H54 (cell line): ENCODE measurements at regions not wholly inside any gene's neighbourhood (a gene's known extent, or its start where the extent isn't known, plus 50 kb on each side); places are given as distances from the start of the nearest gene placed in this dataset.

Source experiments
- DNase-seq: peaks from one replicate; pipeline ENCODE4 v3.0.0; 2011; ENCODE audit warnings: low spot score, mixed read lengths; ENCODE audit not compliant: insufficient read length
- FAIRE-seq: peaks from 3 replicates; lab custom pipeline; 2011; peaks lifted over from hg19 to GRCh38; lab: Jason Lieb, UNC
- POLR2A ChIP-seq: IDR thresholded peaks from 2 replicates; pipeline ENCODE4 v1.6.1; 2011; ENCODE audit warnings: low read depth, mild to moderate bottlenecking, low read length

DNA sequence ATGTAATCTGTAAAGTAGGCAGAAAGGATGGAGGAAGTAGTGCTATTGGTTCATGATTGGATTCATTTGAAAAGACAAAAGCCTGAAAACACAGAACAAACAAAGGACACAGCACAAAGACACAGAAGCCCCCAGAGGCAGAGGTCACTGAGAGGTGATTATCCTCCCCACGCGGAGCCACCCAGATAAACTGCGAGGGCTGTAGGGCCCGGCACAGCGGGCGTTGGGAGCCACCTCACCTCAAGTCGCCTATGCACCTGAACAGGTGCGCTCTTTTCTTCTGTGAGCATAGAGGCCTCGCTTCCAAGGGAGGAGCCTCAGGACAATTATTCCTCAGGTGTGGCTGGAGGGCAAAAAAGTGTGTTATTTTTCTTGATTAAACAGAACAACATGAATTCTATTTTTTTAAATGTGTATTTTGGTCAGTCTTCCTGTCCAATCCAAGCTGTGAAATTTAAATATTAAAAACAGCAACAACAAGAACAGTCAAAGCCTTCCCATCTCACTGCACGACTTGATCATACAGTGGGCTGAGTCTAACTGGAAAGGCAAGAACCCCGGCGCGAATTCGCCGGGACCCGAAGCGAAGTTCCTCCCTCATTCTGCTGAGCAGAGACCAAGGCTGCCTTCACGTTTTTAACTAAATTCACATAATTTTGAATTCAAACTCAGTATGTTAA is 205.3 kb downstream of the THBS2 start:
- DNase-seq (no peak), FAIRE-seq (no peak)
- no peak for TF ChIP-seq POLR2A

DNA sequence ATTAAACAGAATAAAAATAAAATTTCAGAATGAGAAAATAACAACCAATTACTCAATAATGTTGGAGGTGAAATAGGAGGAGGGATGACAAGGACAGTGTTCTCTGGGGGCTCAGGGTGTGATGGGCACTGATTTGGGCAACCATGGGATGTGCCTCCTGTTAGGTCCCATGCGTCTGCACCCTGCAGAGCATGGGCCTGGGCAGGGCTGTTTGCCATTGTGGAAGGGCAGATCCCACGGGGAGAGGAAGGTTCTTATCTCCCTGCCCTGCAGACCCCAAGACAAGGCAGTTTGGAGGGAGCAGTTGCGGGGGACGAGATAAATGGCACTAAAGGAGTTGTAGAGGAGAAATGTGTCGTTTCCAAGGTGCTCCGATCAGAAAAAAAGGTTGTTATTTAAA is 206.3 kb downstream of the THBS2 start:
- DNase-seq, result no peak
- no peak for TF ChIP-seq POLR2A
- FAIRE-seq, result no peak

DNA sequence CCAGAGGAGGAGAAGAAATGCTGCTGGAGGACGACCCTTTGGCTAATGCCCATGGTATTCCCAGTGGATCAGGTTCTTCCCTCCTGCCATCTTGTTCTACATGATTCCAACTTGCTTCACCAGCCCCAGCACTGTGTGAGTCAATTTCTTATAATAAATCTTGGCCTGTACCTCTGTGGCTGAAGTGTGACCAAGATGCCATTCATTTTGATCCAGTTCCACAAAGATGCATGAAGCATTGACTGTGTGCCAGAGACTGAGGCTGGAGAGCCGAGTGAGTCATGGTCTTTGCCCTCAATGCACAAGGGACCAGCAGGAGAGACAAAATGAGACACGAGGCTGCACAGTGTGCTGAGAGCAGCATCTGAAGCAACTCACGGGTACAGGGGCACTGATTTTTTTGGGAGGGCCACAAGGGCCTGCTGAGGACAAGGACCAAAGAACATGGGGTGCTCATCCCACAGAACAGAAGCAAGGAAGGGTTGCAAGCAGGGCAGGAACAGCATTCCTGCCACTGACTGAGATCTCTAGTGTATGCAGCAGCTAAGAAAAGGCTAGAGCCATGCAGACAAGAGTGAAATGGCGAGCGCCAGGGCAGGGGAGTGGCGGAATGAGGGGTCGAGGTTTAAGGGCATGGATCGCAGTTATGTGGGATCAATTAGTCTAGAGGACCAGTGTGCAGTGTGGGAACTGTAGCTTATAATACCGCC is 207.0 kb downstream of the THBS2 start:
- DNase-seq (peak; percentile 11), FAIRE-seq (no peak)
- TF ChIP-seq POLR2A, result no peak

DNA sequence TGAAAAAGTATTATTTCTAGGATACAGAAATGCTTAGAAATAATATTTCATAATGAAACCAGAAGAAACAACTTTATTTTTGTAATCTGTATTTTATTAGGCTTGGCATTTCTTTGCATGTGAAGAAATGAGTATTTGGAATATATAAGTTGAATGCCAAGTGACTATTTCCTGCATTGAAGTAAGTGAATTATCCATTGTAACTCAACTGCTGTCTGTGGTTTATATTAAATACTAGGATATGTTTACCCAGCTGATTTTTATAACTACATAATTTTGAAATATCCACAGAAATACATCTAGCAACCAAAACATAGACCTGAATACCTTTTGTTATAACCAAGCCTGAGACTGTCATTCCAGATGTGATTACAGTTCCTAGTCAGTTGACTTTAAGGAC is 207.6 kb downstream of the THBS2 start:
- no peak for TF ChIP-seq POLR2A
- DNase-seq (no peak), FAIRE-seq (no peak)

DNA sequence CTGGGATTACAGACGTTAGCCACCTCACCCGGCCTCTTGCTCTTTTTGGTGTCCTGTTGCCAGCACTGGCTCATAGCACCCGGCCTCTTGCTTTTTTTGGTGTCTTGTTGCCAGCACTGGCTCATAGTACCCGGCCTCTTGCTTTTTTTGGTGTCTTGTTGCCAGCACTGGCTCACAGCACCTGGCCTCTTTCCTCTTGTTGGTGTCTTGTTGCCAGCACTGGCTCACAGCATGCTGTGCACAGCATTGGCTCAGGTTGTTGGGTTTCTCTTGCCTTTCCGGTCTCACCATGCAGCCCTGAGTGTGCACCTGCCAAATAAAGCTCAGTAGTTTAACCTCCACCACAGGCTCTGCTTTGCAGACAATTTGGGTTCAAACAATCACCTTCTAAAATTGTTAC is 208.2 kb downstream of the THBS2 start:
- FAIRE-seq (no peak), DNase-seq (no peak)
- TF ChIP-seq POLR2A, result no peak

DNA sequence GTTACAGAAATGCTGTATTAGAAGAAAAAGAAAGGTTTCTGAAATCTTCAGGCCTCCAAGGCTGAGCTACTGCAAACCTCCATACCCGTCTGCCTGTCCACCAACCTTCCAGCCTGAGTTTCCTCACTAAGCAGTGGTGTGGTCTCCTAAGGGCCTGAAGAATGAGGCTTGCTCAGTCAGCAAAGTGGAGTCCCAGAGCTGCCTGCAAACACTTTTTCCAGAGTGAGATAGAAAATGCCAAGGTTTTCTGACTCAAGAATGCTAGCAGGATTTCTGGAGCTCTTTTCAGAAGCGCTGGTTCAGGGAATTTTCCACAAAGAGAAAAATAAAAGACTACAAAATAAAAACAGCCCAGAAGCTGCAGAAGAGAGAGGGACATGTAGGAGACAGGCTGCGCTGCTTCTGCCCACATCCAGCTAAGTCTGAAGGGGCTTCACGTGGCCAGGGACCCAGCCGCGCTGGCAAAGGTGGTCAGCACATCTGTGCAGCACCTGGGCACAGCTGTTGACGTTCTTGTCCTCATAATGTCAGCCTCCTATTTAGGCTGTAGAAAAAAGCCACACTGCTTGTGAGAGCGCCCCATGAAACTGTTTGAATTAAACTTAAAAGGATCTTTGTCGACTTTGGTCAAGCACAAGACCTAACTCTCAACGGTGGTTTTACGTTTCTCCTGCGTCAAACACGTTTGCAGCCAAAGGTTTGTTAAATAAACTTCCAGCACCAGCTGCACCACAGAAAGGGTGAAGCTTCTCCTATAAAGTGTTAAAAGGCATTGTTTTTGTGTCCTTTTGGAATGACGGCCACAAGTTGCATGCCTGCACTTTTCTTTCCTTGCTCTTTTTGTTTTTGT is 209.0 kb downstream of the THBS2 start:
- FAIRE-seq (no peak), DNase-seq (no peak)
- TF ChIP-seq POLR2A, result no peak

DNA sequence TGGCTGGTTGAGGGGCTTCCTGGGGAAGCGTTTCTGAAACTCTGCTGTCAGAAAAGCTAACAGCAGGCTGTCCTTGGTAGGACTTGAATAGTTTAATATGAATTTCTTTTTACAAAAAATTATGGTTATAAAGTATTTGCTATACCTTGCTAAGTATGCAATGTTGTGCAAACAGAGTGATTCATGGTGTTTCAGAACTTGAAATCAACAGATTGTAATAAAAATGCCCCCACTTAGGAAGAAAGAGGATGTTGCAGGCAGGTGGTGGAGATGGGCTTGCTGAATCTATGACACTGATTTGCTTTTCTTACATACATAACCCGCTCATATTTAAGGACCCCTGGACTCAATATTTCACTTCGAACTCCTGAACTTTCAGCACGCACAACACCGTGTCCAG is 211.6 kb downstream of the THBS2 start:
- FAIRE-seq (no peak), DNase-seq (no peak)
- no peak for TF ChIP-seq POLR2A

DNA sequence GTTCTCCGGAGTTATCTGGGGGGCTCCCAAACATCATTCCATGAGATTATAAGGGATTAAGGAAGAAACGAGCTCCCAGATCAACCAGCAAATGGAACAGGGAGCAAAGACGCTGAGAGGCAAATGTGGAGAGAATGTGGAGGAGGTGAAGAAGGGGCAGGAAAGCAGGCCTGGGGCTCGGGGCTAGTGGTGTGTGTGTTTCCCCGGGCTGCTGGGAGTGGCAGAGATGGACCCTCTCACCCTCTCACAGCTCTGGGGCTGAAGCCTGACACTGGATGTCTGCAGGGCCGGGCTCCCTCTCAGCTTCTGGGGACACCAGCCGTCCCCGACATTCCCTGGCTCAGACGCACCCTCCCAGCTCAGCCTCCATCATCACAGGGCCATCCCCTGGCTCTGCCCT is 212.6 kb downstream of the THBS2 start:
- no peak for TF ChIP-seq POLR2A
- no peak for DNase-seq
- FAIRE-seq, result no peak

DNA sequence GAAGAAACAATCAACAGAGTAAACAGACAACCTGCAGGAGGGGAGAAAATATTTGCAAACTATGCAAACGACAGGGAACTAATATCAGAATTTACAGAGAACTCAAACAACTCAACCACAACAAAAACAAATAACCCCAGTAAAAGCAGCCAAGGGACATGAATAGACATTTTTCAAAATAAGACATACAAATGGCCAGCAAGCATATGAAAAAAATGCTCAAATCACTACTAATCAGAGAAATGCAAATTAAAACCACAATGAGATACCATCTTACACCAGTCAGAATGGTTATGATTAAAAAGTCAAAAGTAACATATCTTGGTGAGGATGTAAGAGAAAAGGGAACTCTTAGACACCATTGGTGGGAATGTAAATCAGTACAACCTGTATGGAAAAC is 215.0 kb downstream of the THBS2 start:
- FAIRE-seq (no peak), DNase-seq (no peak)
- TF ChIP-seq POLR2A, result no peak

DNA sequence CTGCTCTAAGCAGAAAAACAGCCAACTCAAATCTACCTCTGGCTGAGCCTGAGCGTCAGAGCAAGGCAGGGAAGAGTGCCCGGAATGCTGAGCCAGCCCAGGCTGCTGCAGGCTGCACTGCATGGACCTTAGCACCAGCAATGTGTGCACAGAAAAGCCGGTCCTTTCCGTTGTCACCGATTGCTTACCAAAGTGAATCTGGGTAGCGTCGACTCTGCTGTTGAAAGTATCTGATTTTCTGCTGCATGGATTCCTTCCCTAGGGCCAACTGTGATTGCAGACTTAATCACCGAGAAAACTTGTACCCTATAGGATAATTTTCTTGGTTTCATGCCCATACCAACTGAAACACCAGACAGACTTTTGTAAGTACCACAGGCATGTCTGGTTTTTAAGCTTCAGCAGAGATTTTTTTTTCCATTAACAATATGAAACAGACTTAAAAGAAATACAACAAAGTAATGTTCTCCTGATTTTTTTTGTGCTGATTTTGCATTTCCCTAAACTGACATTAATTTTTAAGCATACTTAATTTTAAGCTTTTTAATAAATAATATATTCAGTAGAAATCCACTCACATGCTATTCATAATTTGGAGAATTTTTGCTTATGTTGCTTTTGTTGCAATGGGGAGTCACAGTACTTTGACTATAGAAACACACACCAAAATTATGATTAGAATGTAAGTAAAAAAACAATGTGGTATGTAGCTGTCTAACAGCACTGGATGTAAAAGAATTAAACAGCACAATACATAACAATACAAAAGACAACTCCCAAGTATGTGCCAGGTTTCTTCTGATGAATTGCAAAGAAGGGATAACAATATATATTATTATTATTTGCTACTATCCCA is 218.0 kb downstream of the THBS2 start:
- no peak for TF ChIP-seq POLR2A
- no peak for DNase-seq
- no peak for FAIRE-seq

DNA sequence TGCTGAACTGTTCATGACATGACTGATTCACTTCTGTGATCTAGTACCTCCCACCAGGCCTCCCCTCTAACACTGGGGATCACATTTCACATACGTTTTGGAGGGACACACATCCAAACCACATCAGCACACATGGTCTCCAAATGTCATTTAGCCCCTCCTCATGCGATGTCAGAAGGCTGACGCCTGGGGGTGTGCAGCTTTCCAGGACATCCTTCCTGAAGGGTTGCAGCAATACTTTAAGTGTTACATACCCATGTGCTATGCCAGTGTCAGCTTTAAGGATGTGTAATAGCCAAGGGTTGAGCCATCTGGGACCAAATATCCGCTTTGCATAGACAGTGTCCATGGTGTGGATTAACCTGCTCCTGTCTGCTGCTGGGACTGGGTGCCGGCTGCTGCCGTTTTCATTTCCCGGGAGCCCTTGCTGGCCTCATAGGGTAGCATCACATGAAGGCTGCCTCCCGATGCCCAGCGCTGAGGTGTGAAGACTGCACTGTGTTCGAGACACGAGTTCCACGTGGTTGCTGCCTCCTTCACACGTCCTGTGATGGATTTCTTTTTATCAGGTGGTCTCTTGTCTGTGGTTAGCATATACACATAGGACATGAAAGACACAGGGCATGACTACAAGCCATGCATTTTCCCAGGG is 219.0 kb downstream of the THBS2 start:
- no peak for TF ChIP-seq POLR2A
- DNase-seq (no peak), FAIRE-seq (no peak)

DNA sequence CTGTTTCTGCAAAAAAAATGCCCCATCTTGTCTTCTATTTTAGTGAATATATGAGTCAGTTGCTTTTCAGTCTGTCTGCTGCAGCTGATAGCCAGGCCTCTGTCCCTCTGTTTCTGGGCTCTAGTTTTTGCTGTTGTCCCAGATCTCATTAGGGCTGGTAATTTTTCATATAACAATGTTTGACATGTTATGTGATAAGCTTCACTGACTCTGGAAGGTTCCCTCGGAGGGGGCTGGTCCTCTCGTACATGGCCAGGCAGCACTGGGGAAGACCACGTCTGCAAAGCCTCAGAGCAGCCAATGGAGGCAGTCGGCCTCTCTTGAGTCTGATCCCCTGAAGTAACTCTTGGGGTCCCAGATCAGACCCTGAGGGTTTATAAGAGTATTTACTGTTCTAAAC is 223.8 kb downstream of the THBS2 start:
- no peak for TF ChIP-seq POLR2A
- FAIRE-seq (no peak), DNase-seq (no peak)

DNA sequence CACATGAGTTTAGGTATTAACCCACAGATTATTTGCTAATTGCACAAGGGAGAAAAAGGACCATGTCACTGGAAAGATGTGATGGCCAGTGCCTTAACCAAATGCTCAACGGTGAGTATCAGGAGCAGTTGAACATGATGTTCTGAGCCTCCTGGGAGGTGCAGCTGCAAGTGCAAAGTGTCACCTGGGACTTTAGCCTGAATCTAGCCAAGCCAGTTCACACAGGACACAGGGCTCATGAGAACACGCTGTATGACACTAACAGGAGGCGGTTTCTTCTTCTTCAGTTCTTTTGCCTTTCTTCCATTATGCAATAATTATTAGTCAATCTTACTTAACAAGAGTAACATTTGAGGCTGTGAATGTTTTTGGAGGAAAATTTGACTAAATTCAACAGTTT is 225.3 kb downstream of the THBS2 start:
- no peak for DNase-seq
- TF ChIP-seq POLR2A, result no peak
- no peak for FAIRE-seq
